ENCODE measurements at regions not wholly inside any gene's neighbourhood (a gene's known extent, or its start where the extent isn't known, plus 50 kb on each side); places are given as distances from the start of the nearest gene placed in this dataset.
"Not testable (repeated sequence)": the region's sequence is repeated elsewhere in the genome, so short reads cannot be mapped to it uniquely, and the experiment has no call there.

- Histone ChIP-seq H3K27me3 (replicated peaks in 1 of 7) (no peaks in the 10 kb centered on the region), H3K9me3 (peaks cover 0 to 4% (median 0%) of the 10 kb centered on the region in 8 donors), H3K4me3 (no peak overlapping the region), H3K27ac (no peak overlapping the region), H3K4me1 (no peaks in the 10 kb centered on the region), H3K36me3 (no peaks in the 10 kb centered on the region)
- no peak for TF ChIP-seq POLR2A (IDR thresholded peaks at IDR 0.05)
- intact Hi-C loops (cut with DNase I; ENCODE audit: low total_unique reads): no loop called here
- DNase-seq: no peak
- 63 to 88% (median 82%) methylated on average over 2 of the region's 2 CpGs for WGBS, 5 donors
Measured at GRCh38 chr5:91456928-91457680, 74.0 kb upstream of the ARRDC3 start.

DNA sequence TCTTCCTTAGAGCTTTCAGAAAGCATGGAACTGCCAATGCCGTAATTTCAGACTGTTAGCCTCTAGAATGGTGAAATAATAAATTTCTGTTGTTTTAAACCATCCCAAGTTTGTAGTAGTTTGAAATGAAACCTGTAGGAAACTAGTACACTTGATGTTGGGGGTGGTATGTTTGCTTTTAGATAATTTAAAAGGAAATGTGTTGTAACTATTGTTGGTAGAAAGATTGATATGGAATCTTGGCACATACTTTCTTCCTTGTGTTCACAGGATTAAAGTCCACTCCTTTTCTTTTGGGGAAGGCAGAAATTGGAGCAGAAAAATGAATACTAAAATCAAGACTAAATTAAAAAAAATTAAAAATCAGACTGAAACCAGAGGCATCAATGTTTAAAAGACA, 66.0 kb upstream of the ARRDC3 start:
- Histone ChIP-seq H3K4me1 (no peaks in the 10 kb centered on the region), H3K36me3 (no peaks in the 10 kb centered on the region), H3K27ac (no peak overlapping the region), H3K4me3 (no peak overlapping the region), H3K9me3 (no peaks in the 10 kb centered on the region), H3K27me3 (replicated peaks in 1 of 7) (no peaks in the 10 kb centered on the region)
- TF ChIP-seq POLR2AphosphoS5 (IDR thresholded peaks at IDR 0.05): no peak
- TF ChIP-seq POLR2A (IDR thresholded peaks at IDR 0.05): no peak
- TF ChIP-seq CTCF (IDR thresholded peaks at IDR 0.05 in 8 of 11, conservative IDR thresholded peaks at IDR 0.05 in 3 of 11): no peak
- WGBS, 5 donors: 88 to 96% (median 94%) methylated on average over 1 of the region's 1 CpG
- intact Hi-C loops (cut with DNase I; ENCODE audit: low total_unique reads): no loop called here
- DNase-seq: no peak

DNA sequence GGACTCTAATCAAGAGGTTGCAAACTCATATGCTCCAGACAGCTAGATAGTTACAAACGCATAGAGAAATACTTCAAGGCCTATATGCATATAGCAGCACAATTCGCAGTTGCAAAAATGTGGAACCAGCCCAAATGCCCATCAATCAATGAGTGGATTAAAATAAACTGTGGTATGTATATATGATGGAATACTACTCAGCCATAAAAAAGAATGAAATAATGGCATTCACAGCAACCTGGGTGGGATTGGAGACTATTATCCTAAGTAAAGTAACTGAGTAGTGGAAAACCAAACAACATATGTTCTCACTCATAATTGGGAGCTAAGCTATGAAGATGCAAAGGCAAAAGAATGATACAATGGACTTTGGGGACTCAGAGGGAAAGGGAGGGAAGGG, 65.0 kb upstream of the ARRDC3 start:
- H3K27me3 ChIP-seq (replicated peaks in 1 of 7); H3K4me3 ChIP-seq; H3K36me3 ChIP-seq; H3K9me3 ChIP-seq; H3K27ac ChIP-seq; intact Hi-C loops (cut with DNase I; ENCODE audit: low total_unique reads); H3K4me1 ChIP-seq; DNase-seq: not testable (repeated sequence)
- 94 to 99% (median 95%) methylated on average over 2 of the region's 2 CpGs for WGBS, 5 donors

DNA sequence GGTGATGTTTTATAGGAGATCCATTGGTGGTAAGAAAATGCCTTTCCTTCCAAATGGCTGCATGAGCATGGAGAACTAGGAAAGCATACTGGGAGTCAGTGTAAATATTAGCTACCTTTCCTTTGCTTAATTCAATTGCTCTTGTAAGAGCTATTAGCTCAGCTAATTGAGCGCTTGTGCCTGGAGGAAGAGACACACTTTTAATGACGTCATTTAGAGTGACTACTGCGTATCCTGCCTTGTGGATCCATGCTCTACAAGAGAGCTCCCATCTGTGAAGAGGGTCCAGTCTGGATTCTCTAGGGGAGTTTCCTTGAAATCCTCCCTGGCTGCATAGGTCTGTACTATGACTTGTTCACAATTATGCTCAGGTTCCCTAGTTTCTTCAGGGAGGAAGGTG, 63.8 kb upstream of the ARRDC3 start:
- H3K36me3 ChIP-seq; H3K27me3 ChIP-seq (replicated peaks in 1 of 7); intact Hi-C loops (cut with DNase I; ENCODE audit: low total_unique reads); H3K27ac ChIP-seq; H3K4me1 ChIP-seq; DNase-seq; H3K9me3 ChIP-seq; H3K4me3 ChIP-seq: not testable (repeated sequence)
- WGBS, 5 donors: 79 to 100% (median 96%) methylated on average over 3 of the region's 3 CpGs

DNA sequence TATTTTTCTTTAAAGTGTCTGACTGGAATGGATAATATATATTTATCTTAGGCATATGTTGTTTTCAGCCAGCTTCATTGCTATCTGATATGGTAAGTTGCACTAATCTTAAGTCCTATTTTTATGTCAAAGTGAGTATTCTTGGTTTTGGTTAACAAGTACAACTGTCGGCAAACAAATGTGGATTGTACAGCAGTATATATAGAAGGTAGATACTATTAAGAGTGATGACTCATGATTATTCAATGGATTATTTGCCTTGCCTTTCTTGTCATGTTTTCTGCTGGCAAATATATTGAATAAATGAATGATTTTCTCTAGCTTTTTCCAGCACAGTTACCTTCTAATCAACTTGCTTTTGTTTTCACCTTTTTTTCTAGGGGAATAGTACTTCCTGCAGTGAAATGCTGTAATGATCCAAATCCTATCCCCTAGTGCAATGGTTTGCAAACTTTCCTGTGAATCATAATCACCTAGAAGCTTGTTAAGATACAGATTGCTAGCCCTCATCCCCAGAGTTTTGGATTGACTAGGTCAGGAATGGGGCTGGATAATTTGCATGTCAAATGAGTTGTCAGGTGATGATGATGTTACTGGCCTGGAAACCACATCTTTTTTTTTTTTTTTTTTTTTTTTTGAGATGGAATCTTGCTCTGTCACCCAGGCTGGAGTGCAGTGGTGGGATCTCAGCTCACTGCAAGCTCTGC, 60.8 kb upstream of the ARRDC3 start:
- intact Hi-C loops (cut with DNase I; ENCODE audit: low total_unique reads): no loop called here
- TF ChIP-seq CTCF (IDR thresholded peaks at IDR 0.05 in 8 of 11, conservative IDR thresholded peaks at IDR 0.05 in 3 of 11) (no peak), POLR2A (IDR thresholded peaks at IDR 0.05) (no peak), POLR2AphosphoS5 (IDR thresholded peaks at IDR 0.05) (no peak)
- no peaks in the 10 kb centered on the region for H3K9me3 ChIP-seq
- DNase-seq: no peak
- no peaks in the 10 kb centered on the region for H3K36me3 ChIP-seq
- H3K4me3 ChIP-seq: no peak overlapping the region
- 83 to 98% (median 92%) methylated on average over 1 of the region's 1 CpG for WGBS, 5 donors
- no peak overlapping the region for H3K27ac ChIP-seq
- no peaks in the 10 kb centered on the region for H3K27me3 ChIP-seq (replicated peaks in 1 of 7)
- H3K4me1 ChIP-seq: no peaks in the 10 kb centered on the region

Data from spleen (tissue), 11 donors.